SW480 (cell line): ENCODE measurements at regions not wholly inside any gene's neighbourhood (a gene's known extent, or its start where the extent isn't known, plus 50 kb on each side); places are given as distances from the start of the nearest gene placed in this dataset.

ENCODE experiments used
- DNase-seq: peaks from one replicate; pipeline ENCODE4 v3.0.0-alpha.2; 2016; ENCODE audit warnings: low spot score

- no peak for DNase-seq
These were observed 297.1 kb upstream of the DUSP10 start for GRCh38 chr1:222038971-222039370.

GRCh38 chr1:222037720-222038119 is 295.8 kb upstream of the DUSP10 start:
- no peak for DNase-seq

- no peak for DNase-seq
These were observed 292.9 kb upstream of the DUSP10 start for GRCh38 chr1:222034790-222035189.

- no peak for DNase-seq
These were observed 291.6 kb upstream of the DUSP10 start for GRCh38 chr1:222033450-222033849.

GRCh38 chr1:222031318-222031717 is 289.4 kb upstream of the DUSP10 start:
- DNase-seq: no peak

GRCh38 chr1:222028676-222029075 is 286.8 kb upstream of the DUSP10 start:
- DNase-seq: no peak

GRCh38 chr1:222028116-222028515 is 286.2 kb upstream of the DUSP10 start:
- DNase-seq: no peak

GRCh38 chr1:222026280-222026679 is 284.4 kb upstream of the DUSP10 start:
- DNase-seq: no peak

- no peak for DNase-seq
These were observed 281.1 kb upstream of the DUSP10 start for GRCh38 chr1:222023025-222023424.

GRCh38 chr1:222021129-222021528 is 279.2 kb upstream of the DUSP10 start:
- DNase-seq: no peak

GRCh38 chr1:222020553-222020952 is 278.7 kb upstream of the DUSP10 start:
- no peak for DNase-seq

GRCh38 chr1:222019029-222019428 is 277.1 kb upstream of the DUSP10 start:
- DNase-seq: no peak

GRCh38 chr1:222018041-222018440 is 276.2 kb upstream of the DUSP10 start:
- no peak for DNase-seq

GRCh38 chr1:222015686-222016085 is 273.8 kb upstream of the DUSP10 start:
- no peak for DNase-seq

GRCh38 chr1:222014001-222014400 is 272.1 kb upstream of the DUSP10 start:
- DNase-seq: no peak

- no peak for DNase-seq
These were observed 270.9 kb upstream of the DUSP10 start for GRCh38 chr1:222012816-222013215.

- DNase-seq: no peak
These were observed 268.4 kb upstream of the DUSP10 start for GRCh38 chr1:222010306-222010705.

- DNase-seq: peak; percentile 30
These were observed 267.3 kb upstream of the DUSP10 start for GRCh38 chr1:222009105-222009730.

GRCh38 chr1:222006715-222007114 is 264.8 kb upstream of the DUSP10 start:
- no peak for DNase-seq

GRCh38 chr1:222004784-222005183 is 262.9 kb upstream of the DUSP10 start:
- DNase-seq: no peak

- no peak for DNase-seq
These were observed 262.1 kb upstream of the DUSP10 start for GRCh38 chr1:222004034-222004433.

- no peak for DNase-seq
These were observed 260.6 kb upstream of the DUSP10 start for GRCh38 chr1:222002503-222002902.

- no peak for DNase-seq
These were observed 258.2 kb upstream of the DUSP10 start for GRCh38 chr1:222000131-222000530.

GRCh38 chr1:221998781-221999180 is 256.9 kb upstream of the DUSP10 start:
- no peak for DNase-seq

GRCh38 chr1:221998186-221998612 is 256.3 kb upstream of the DUSP10 start:
- no peak for DNase-seq
